ENCODE measurements at regions not wholly inside any gene's neighbourhood (a gene's known extent, or its start where the extent isn't known, plus 50 kb on each side); places are given as distances from the start of the nearest gene placed in this dataset.

DNA sequence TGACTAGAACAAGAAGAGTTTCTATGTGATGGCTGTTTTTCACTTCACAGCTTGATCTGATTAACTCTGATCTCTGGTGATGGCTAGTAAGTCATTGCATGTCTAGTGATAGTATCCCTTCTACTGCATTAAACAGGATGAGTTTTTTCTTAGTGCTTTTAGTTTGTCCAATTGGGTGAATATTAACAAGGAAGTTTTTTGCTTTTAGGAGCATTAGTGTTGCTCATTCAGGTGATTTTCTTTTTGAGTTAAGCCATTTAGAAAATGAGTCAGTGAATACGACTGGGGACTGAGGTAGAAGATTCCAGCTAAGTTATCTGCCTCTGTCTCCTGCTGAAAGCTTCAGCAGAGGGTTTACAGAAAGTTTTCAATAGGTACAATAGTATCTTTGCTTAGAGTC lies 306.7 kb downstream of the PIK3C3 start:
- DNase-seq (ENCODE audit: low read depth in 4 of 4, low spot score in 1 of 4) = no peak

- DNase-seq (ENCODE audit: low read depth in 4 of 4, low spot score in 1 of 4) = no peak
Measured at GRCh38 chr18:42264497-42264896, 309.5 kb downstream of the PIK3C3 start.

DNA sequence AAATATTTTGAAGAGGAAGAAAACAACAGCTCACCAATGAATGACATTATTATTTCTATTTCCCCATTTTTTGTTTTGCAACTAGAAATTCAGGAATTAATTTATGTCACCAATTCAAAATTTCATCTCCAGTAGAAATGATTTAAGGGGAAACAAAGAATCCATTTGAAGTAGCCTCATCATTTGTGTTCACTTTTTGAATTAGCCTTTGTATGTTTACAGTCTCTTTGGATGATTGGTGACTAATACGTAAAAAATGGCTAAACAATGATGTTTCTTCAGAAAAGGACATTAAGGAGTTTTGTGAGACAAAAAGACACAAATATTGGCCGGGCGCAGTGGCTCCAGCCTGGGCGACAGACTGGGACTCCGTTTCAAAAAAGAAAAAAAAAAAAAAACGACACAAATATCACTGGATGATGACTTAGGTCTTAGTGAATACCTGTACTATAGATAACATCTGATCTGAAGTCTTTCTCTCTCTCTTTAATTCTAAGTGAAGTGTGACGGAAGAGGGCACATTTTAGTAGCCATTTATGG lies 313.2 kb downstream of the PIK3C3 start:
- DNase-seq (ENCODE audit: low read depth in 4 of 4, low spot score in 1 of 4) = no peak

DNA sequence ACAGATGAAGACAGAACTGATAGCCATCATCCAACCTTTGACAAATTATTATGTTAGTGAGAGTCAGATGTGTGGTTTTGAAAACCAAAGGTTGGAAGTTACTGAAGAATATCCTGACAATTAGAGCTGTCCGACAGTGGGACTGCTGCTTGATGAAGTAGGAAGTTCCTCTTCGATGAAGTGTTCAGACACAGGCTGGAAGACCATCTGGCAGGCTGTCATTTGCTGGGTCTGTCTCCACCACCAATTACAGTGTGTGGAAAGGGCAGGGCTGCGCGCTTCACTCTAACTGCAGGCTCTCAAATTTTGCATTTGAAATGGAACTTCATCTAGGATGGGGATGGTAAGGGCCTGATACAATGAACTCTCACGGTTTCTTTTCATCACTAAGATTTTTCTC lies 313.8 kb downstream of the PIK3C3 start:
- no peak for DNase-seq (ENCODE audit: low read depth in 4 of 4, low spot score in 1 of 4)

- no peak for DNase-seq (ENCODE audit: low read depth in 4 of 4, low spot score in 1 of 4)
Measured at GRCh38 chr18:42271647-42272414, 316.8 kb downstream of the PIK3C3 start.

DNA sequence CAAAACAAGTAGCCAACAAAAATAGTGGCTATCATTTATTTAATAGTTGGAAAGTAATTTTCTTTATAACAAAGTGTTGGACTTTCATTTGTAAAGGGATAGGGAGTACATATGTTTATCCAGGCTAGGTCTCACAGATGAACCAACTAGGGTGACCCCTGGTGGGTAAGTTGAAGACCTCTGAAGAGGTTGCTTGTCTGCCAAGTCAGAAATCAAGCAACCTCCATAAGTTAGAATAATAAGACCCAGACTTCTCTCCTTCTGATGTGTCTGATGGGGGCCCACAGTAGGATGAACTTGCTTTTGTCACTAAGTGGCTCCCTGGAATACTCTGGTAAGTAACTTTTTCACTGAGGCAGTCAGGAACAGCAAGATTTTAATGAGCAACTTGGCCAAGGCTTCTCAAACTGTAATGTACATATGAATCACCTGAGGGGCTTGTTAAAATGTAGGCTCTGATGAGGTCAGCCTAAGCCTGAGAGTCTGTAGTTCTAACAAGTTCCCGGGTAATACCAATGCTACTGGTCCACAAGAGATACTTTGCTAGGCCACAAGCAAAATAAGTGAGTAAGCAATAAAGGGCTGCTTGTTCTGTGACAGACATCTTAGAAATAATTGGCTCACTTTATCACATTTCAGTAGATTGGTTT lies 319.6 kb downstream of the PIK3C3 start:
- no peak for DNase-seq (ENCODE audit: low read depth in 4 of 4, low spot score in 1 of 4)

DNA sequence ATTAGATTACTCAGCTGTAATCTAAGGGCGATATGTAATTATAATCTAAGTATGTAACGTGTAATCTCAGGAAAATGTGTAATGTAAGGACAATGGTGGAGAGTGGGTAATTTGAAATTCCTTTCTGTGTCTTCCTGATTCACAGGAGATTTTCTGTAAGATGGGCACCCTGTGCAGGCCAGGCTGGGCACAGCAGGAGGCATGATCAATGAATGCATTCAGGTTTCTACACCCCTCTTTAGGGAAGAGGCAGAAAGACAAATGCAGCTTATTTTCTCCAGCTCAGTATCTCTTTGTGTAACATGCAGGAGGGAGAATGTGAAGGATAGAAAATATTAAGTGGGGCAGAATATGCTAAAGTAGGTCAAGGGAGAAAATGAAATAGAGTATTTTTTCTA lies 320.1 kb downstream of the PIK3C3 start:
- no peak for DNase-seq (ENCODE audit: low read depth in 4 of 4, low spot score in 1 of 4)

DNA sequence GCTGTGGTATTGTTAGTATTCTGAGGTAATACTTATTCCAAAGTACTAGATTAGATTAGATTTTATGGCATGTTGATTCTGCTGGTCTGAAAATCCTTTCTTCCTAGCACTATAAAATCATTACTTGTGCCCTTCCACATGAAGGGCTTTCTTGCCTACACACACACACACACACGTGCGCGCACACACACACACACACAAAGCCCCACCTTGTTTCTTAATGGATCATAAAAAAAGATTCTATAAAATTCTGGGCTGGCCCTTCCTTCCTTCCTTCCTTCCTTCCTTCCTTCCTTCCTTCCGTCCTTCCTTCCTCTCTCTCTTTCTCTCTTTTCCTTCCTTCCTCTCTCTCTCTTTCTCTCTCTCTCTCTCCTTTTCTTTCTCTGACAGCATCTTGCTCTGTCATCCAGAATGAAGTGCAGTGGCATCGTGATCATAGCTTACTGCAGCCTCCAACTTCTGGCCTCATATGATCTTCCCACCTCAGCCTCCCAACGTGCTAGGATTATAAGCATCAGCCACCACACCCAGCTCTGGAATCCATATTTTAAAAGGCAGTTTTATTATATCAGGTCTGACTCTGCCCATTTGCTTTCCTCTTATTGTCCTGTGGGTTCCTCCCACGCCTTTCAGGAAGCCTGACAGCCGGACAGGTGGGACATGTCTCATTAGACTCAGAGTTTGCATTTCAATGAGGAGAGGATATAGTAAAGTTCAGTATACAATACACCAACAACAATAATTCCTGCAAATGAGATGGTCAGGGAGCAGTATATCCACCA lies 321.1 kb downstream of the PIK3C3 start:
- DNase-seq (ENCODE audit: low read depth in 4 of 4, low spot score in 1 of 4) = no peak

DNA sequence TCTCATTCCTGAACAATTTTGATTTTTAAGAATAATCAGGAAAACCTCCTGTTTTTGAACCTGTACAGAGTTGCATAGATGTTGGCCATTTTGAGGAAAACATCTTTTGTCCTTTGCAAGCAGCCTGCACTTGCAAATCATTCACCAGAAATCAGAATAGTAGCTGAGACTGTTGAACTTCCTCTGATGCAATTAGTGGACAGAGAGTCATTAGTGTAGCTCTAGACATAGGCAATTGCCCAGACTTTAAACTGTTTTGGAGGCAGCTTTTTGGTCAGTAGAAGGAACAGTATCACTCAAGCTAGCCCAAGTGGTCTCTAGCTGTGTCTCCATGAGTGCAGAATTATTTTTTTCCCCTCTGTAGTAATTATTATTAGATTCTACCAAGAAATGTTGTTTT lies 326.1 kb downstream of the PIK3C3 start:
- DNase-seq (ENCODE audit: low read depth in 4 of 4, low spot score in 1 of 4) = no peak

DNA sequence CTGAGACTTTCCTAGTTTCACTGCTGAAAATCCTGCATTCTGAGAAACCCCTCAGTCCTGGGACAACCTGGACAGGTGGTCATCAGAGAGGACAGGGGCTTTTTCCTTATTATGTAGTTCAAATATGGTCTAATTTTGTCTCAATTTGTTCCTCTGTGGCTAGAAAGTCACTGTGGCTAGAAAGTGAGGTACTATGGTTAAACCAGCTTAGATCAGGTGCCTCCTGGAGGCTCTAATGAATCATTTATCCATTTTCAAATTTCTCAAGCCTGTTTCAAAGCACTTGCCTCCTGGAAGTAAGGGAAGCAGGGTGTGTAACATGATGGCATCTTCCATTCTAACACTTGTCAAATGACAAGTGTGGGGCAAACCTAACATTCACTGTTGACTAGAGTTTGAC lies 326.8 kb downstream of the PIK3C3 start:
- no peak for DNase-seq (ENCODE audit: low read depth in 4 of 4, low spot score in 1 of 4)

DNA sequence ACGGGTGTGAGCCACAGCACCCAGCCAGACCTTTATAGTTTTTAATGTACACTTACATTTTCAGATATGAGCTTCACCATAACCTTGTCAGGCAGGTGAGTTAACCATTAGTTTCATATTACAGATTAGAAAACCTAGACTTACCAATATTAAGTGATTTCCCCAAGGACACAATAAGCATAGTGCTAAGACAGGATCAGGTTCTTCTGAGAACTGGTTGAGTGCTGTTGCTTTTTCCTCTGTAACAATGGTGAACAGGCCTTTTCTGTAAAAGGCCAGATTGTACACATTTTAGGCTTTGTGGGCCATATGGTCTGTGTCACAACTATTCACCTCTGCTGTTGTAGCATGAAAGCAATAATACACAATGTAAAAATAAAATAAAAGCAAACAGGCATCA lies 332.0 kb downstream of the PIK3C3 start:
- no peak for DNase-seq (ENCODE audit: low read depth in 4 of 4, low spot score in 1 of 4)

- DNase-seq (ENCODE audit: low read depth in 4 of 4, low spot score in 1 of 4) = no peak
Measured at GRCh38 chr18:42288129-42288528, 333.1 kb downstream of the PIK3C3 start.

DNA sequence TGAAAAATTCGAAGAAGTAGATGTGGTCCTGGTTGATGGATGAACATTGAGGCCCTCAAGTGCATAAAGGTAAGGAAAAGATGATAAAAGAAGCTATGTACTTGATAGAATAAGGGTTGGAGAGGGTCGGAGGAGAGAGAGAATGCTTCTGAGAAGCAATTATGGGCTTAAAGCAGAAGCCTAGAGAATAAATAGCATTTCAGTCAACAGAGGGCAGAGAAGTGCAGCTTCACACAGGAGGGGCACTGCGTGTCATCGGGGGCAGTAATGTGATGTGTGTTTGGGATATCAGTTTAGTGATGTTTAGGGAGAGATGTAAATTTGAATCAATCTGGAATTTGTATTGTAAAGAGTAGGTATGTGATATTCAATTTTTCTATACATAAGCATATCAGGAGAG lies 334.5 kb downstream of the PIK3C3 start:
- DNase-seq (ENCODE audit: low read depth in 4 of 4, low spot score in 1 of 4) = no peak

- DNase-seq (ENCODE audit: low read depth in 4 of 4, low spot score in 1 of 4) = no peak
Measured at GRCh38 chr18:42290318-42291307, 335.6 kb downstream of the PIK3C3 start.

DNA sequence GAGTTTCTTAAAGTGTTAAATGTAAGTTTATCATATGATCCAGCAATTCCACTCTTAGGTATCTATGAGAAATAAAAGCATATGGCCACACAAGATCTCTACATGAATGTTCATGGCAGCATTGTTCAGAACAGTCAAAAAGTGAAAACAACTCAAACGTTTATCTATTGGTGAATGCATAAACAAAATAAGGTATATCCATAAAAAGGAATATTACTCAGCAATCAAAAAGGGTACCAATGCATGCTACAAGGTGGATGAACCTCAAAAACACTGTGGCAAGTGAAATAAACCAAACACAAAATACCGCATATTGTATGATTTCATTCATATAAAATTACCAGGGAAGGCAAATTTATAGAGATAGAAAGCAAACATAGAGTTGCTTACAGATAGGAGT lies 337.6 kb downstream of the PIK3C3 start:
- no peak for DNase-seq (ENCODE audit: low read depth in 4 of 4, low spot score in 1 of 4)

GRCh38 chr18:42296192-42296591 lies 341.2 kb downstream of the PIK3C3 start:
- no peak for DNase-seq (ENCODE audit: low read depth in 4 of 4, low spot score in 1 of 4)

- DNase-seq (ENCODE audit: low read depth in 4 of 4, low spot score in 1 of 4) = no peak
Measured at GRCh38 chr18:42296723-42297122, 341.7 kb downstream of the PIK3C3 start.

- peak; percentile 21 to 38 (median 26) for DNase-seq (ENCODE audit: low read depth in 4 of 4, low spot score in 1 of 4)
Measured at GRCh38 chr18:42298759-42299675, 344.0 kb downstream of the PIK3C3 start.

DNA sequence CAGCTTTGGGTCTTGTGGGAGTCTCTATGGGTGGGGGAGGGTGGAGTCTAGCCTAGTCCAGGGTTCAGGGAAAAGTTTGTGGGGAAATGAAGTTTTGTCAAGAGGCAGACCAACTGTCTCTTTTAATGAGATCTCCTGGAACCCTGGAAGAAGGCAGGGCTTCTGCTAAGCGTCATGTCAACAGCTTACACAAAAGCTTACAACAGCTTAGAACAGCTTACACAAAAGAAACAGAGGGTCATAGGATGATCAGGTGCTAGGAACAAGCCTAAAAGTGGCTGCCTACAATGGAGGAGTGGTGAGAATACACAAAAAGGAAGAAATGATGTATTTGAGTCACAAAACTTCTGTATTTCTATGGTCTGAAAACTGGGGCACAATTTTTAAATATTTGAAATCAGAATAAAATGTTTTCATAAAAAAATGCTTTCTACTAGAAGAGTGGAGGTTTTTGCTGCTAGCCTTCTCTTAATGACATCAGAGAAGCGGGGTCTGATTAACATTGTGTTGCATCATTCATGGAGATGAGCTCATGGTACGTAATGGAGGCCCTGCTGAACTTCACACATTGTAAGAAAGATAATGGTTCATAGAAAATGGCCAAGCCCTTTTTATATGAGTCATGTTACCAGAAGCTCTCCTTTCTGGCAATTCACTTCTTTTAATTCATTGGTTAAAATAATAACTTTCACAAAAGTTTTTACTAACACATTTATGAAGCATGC lies 351.0 kb downstream of the PIK3C3 start:
- DNase-seq (ENCODE audit: low read depth in 4 of 4, low spot score in 1 of 4) = no peak
